Gastroesophageal sphincter (tissue), 4 donors: ENCODE measurements at regions not wholly inside any gene's neighbourhood (a gene's known extent, or its start where the extent isn't known, plus 50 kb on each side); places are given as distances from the start of the nearest gene placed in this dataset.

Experiments
- ATAC-seq: fragments of 150-250 bp; one replicate; pipeline ENCODE4 v1.9.1; 2016; ENCODE audit warnings: mild to moderate bottlenecking, moderate library complexity
- H3K27ac ChIP-seq, 4 donors: fragments of 200-600 bp; sonication (generic) in 3 of 4; 1 replicate in 3 of 4; 2 replicates in 1 of 4; pipeline ENCODE4 v1.5.1; 2016 to 2019
- H3K27me3 ChIP-seq: fragments of 200-600 bp; sonication (generic); one replicate; pipeline ENCODE4 v1.5.1; 2019
- H3K36me3 ChIP-seq, 2 donors: fragments of 200-600 bp; sonication (generic); one replicate each; pipeline ENCODE4 v1.5.1; 2019; ENCODE audit warnings: control low read depth in 1 of 2
- H3K4me1 ChIP-seq, 3 donors: fragments of 200-600 bp; sonication (generic); 1 replicate in 2 of 3; 2 replicates in 1 of 3; pipeline ENCODE4 v1.5.1; 2016 to 2019; ENCODE audit warnings: control low read depth in 2 of 3
- H3K4me3 ChIP-seq, 2 donors: fragments of 200-600 bp; sonication (generic); one replicate each; pipeline ENCODE4 v1.5.1; 2019; ENCODE audit warnings: mild to moderate bottlenecking in 1 of 2, moderate library complexity in 1 of 2
- H3K9me3 ChIP-seq, 3 donors: fragments of 200-600 bp; sonication (generic); one replicate each; pipeline ENCODE4 v1.5.1; 2017 to 2019; ENCODE audit warnings: control low read depth in 2 of 3
- EP300 ChIP-seq: sonication (generic); formaldehyde crosslinking; IDR thresholded peaks from one replicate; pipeline ENCODE4 v1.6.1; 2017; ENCODE audit warnings: antibody characterized with exemption, mild to moderate bottlenecking
- POLR2A ChIP-seq, 2 donors: fragments of 450-650 bp; IDR thresholded peaks; one replicate each; pipeline ENCODE4 v1.6.1; 2017; ENCODE audit warnings: antibody characterized with exemption in 2 of 2, mild to moderate bottlenecking in 2 of 2, moderate library complexity in 1 of 2
- POLR2AphosphoS5 ChIP-seq: sonication (generic); formaldehyde crosslinking; IDR thresholded peaks from one replicate; pipeline ENCODE4 v1.6.1; 2017; ENCODE audit warnings: antibody characterized with exemption
- WGBS, 2 donors: methylation state at CpG; one replicate each; pipeline ENCODE4 v1.1.5; 2018; ENCODE audit warnings: low coverage in 1 of 2; 5-methylcytosine and 5-hydroxymethylcytosine counted together
- TF ChIP-seq, protein P1 (sequence below), 4 experiments: fragments of 200-600 bp in 2 of 4; fragments of 450-650 bp in 2 of 4; sonication (generic) in 1 of 4; IDR thresholded peaks; one replicate each; pipeline ENCODE4 v1.5.1; 2017 to 2019; ENCODE audit warnings: antibody characterized with exemption in 4 of 4, mild to moderate bottlenecking in 2 of 4, moderate library complexity in 2 of 4

DNA sequence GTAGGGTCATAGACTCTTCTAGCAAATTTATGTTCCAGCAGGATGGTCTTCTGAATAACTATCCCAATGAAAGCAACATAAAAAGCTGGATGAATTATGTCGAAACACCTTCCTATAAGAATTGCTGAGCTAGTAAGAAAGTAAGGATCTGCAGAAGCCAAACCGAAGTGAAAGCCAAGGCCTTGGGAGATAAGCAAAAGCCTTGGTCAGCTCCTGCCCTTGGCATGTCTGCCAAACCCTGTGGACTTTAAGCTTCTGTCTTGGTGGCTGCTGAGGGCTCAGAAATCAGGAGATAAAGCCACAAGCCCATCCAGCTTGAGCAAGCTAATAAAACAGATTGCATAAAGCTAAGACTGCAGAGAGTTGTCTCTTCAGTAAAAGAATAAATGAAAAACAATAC, 81.2 kb upstream of the KCND3 start:
- no peak for ATAC-seq
- Histone ChIP-seq H3K27me3 (no peaks in the 10 kb centered on the region), H3K36me3 (no peaks in the 10 kb centered on the region), H3K4me1 (no peaks in the 10 kb centered on the region), H3K27ac (no peak overlapping the region), H3K9me3 (peaks cover 0 to 20% (median 0%) of the 10 kb centered on the region in 3 donors), H3K4me3 (no peak overlapping the region)
- no peak for TF ChIP-seq EP300
- TF ChIP-seq, protein P1, sequence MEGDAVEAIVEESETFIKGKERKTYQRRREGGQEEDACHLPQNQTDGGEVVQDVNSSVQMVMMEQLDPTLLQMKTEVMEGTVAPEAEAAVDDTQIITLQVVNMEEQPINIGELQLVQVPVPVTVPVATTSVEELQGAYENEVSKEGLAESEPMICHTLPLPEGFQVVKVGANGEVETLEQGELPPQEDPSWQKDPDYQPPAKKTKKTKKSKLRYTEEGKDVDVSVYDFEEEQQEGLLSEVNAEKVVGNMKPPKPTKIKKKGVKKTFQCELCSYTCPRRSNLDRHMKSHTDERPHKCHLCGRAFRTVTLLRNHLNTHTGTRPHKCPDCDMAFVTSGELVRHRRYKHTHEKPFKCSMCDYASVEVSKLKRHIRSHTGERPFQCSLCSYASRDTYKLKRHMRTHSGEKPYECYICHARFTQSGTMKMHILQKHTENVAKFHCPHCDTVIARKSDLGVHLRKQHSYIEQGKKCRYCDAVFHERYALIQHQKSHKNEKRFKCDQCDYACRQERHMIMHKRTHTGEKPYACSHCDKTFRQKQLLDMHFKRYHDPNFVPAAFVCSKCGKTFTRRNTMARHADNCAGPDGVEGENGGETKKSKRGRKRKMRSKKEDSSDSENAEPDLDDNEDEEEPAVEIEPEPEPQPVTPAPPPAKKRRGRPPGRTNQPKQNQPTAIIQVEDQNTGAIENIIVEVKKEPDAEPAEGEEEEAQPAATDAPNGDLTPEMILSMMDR (IDR thresholded peaks at IDR 0.05): no peak
- TF ChIP-seq POLR2AphosphoS5: no peak
- TF ChIP-seq POLR2A (IDR thresholded peaks at IDR 0.05): no peak
- 79 to 95% methylated on average over 2 of the region's 2 CpGs for WGBS, 2 donors

DNA sequence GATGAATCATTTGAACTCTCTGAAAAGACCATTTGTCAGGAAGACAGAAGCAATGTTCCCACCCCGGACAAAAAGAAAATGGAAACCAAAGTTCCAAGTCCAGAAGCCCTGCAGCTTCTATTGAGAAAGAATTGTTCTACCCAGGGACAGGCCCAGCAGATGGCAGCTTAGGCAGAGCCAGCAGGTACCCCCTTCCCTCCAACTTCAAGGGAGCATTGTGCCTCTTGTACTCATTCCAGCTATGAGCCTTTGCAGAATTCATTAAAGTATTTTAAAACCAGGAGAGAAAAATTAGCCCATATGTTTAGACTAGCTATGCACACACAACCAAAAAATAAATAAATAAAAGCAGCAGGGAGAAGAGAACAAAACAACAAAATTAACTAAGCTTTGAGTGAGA, 85.2 kb upstream of the KCND3 start:
- Histone ChIP-seq H3K27ac (no peak overlapping the region), H3K9me3 (peaks cover 0 to 20% (median 0%) of the 10 kb centered on the region in 3 donors), H3K4me3 (no peak overlapping the region), H3K27me3 (no peaks in the 10 kb centered on the region), H3K36me3 (no peaks in the 10 kb centered on the region), H3K4me1 (no peaks in the 10 kb centered on the region)
- WGBS, 2 donors: 60 to 71% methylated on average over 1 of the region's 1 CpG
- ATAC-seq: no peak
- TF ChIP-seq POLR2AphosphoS5 (no peak), EP300 (no peak), POLR2A (IDR thresholded peaks at IDR 0.05) (no peak)
- TF ChIP-seq, protein P1 (IDR thresholded peaks at IDR 0.05): no peak

- no peaks in the 10 kb centered on the region for H3K4me1 ChIP-seq
- no peaks in the 10 kb centered on the region for H3K27me3 ChIP-seq
- no peaks in the 10 kb centered on the region for H3K36me3 ChIP-seq
- no peak overlapping the region for H3K27ac ChIP-seq
- TF ChIP-seq, protein P1 (IDR thresholded peaks at IDR 0.05): no peak
- no peak for TF ChIP-seq POLR2AphosphoS5
- peaks cover 0 to 20% (median 0%) of the 10 kb centered on the region in 3 donors for H3K9me3 ChIP-seq
- no peak overlapping the region for H3K4me3 ChIP-seq
- WGBS, 2 donors: 63% methylated on average over 1 of the region's 1 CpG; no CpG with 5 or more reads in 1 of the 2 donors
- no peak for ATAC-seq
These were observed 86.1 kb upstream of the KCND3 start for GRCh38 chr1:112075566-112075965.

DNA sequence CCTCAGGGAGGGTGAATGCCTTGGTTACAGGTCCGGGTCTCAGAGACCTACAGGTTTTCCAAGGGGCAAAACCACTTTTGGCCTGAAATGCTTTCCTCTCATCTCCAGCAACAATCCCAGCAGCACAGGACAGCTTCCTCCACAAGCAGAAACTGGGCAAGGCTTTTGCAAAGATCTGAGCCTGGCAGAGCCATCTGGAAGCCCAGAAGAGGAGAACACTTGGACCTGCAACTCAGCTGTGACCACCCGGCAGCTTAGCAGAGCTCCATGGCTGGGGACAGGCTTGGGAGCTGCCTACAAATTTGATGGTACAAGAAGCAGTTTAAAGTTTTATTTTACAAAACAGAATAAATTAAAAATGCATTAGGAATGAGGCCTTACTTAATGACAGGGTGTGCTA, 90.0 kb upstream of the KCND3 start:
- Histone ChIP-seq H3K36me3 (no peaks in the 10 kb centered on the region), H3K27ac (no peak overlapping the region), H3K9me3 (peaks cover 0 to 3% (median 0%) of the 10 kb centered on the region in 3 donors), H3K4me3 (no peak overlapping the region), H3K27me3 (peaks cover 12% of the 10 kb centered on the region), H3K4me1 (no peaks in the 10 kb centered on the region)
- no peak for ATAC-seq
- WGBS, 2 donors: 75 to 83% methylated on average over 1 to 2 of the region's 2 CpGs
- TF ChIP-seq EP300: no peak
- TF ChIP-seq, protein P1 (IDR thresholded peaks at IDR 0.05): no peak
- TF ChIP-seq POLR2AphosphoS5: no peak
- TF ChIP-seq POLR2A (IDR thresholded peaks at IDR 0.05): no peak

- Histone ChIP-seq H3K27me3 (peaks cover 23% of the 10 kb centered on the region), H3K27ac (no peak overlapping the region), H3K4me3 (no peak overlapping the region), H3K4me1 (no peaks in the 10 kb centered on the region), H3K36me3 (no peaks in the 10 kb centered on the region), H3K9me3 (no peaks in the 10 kb centered on the region)
- TF ChIP-seq EP300 (no peak), POLR2A (IDR thresholded peaks at IDR 0.05) (no peak), POLR2AphosphoS5 (no peak)
- TF ChIP-seq, protein P1 (IDR thresholded peaks at IDR 0.05): no peak
- no peak for ATAC-seq
- 5 to 13% methylated on average over 3 of the region's 3 CpGs for WGBS, 2 donors
These were observed 94.0 kb upstream of the KCND3 start for GRCh38 chr1:112083487-112083886.
